Astrocyte of the cerebellum (primary cell): ENCODE measurements at regions not wholly inside any gene's neighbourhood (a gene's known extent, or its start where the extent isn't known, plus 50 kb on each side); places are given as distances from the start of the nearest gene placed in this dataset.
"Not testable (repeated sequence)": the region's sequence is repeated elsewhere in the genome, so short reads cannot be mapped to it uniquely, and the experiment has no call there.

Experiments used
- DNase-seq: peaks from one replicate; pipeline ENCODE4 v3.0.0-alpha.2; 2011; ENCODE audit warnings: low read depth
- H3K4me3 ChIP-seq: 2 replicates; pipeline ENCODE4 v1.5.1; 2011; ENCODE audit warnings: mild to moderate bottlenecking, low read depth, low read length, moderate library complexity
- CTCF ChIP-seq: IDR thresholded peaks from 2 replicates; pipeline ENCODE4 v1.5.1; 2012; ENCODE audit warnings: low read length, low read depth, moderate library complexity, mild to moderate bottlenecking; ENCODE audit errors: missing control alignments
- in situ Hi-C: cut with HindIII; loops from 2 replicates; pipeline ENCODE4 v1.10.0; 2017; ENCODE audit warnings: low sequenced_read_pairs

GRCh38 chr4:189001283-189001970 is 862.2 kb downstream of the TRIML1 start:
- TF ChIP-seq CTCF, result no peak
- in situ Hi-C loops, result no loop called here
- DNase-seq, result no peak
- H3K4me3 ChIP-seq, result no peak overlapping the region

GRCh38 chr4:189001971-189002450 is 862.8 kb downstream of the TRIML1 start:
- no peak overlapping the region for H3K4me3 ChIP-seq
- DNase-seq, result no peak
- in situ Hi-C loops, result no loop called here
- TF ChIP-seq CTCF, result no peak

- H3K4me3 ChIP-seq, result no peak overlapping the region
- TF ChIP-seq CTCF, result no peak
- DNase-seq, result no peak
- in situ Hi-C loops, result no loop called here
These were observed 863.2 kb downstream of the TRIML1 start for GRCh38 chr4:189002475-189002874.

GRCh38 chr4:189010452-189011217 is 871.4 kb downstream of the TRIML1 start:
- DNase-seq, result not testable (repeated sequence)

GRCh38 chr4:189021831-189022230 is 882.6 kb downstream of the TRIML1 start:
- no peak for DNase-seq

More at GRCh38 chr4:189010452-189011217, 871.4 kb downstream of the TRIML1 start:
- H3K4me3 ChIP-seq, in situ Hi-C loops: not testable (repeated sequence)

GRCh38 chr4:189022440-189023035 is 883.3 kb downstream of the TRIML1 start:
- no peak for DNase-seq
- in situ Hi-C loops, result no loop called here
- TF ChIP-seq CTCF, result no peak
- no peak overlapping the region for H3K4me3 ChIP-seq

More at GRCh38 chr4:189021831-189022230, 882.6 kb downstream of the TRIML1 start:
- no peak overlapping the region for H3K4me3 ChIP-seq
- TF ChIP-seq CTCF, result no peak
- in situ Hi-C loops, result no loop called here
